HepG2 (cell line): ENCODE measurements at regions not wholly inside any gene's neighbourhood (a gene's known extent, or its start where the extent isn't known, plus 50 kb on each side); places are given as distances from the start of the nearest gene placed in this dataset.

ENCODE experiments used
- ATAC-seq: fragments of 200-7000 bp; cut with Tn5 transposase; 3 replicates; pipeline ENCODE4 v1.9.1; 2020; ENCODE audit warnings: mild to moderate bottlenecking, moderate library complexity
- BruUV-seq: library from RNA; stranded (reverse); fragments of 400-500 nt; replicated peaks from 2 replicates; lab custom pipeline; 2021; lab: Mats Ljungman, UMichigan
- CTCF ChIA-PET: fragments of 300-600 bp; formaldehyde crosslinking; extraction: SDS; loops from one replicate; lab custom pipeline; 2021; ENCODE audit warnings: low total read pairs, inconsistent platforms, low intra/inter-chr PET ratio; lab: Yijun Ruan, JAX
- POLR2A ChIA-PET: fragments of 350-600 bp; sonication (Branson Sonifier 250); formaldehyde crosslinking; loops from one replicate; lab custom pipeline; 2020; ENCODE audit warnings: antibody characterized with exemption, inconsistent platforms; lab: Yijun Ruan, JAX
- DNase-seq: peaks from one replicate; pipeline ENCODE4 v3.0.0-alpha.2; 2015; ENCODE audit warnings: low spot score
- FAIRE-seq: peaks from 3 replicates; lab custom pipeline; 2011; peaks lifted over from hg19 to GRCh38; lab: Jason Lieb, UNC
- H2AFZ ChIP-seq: one replicate; pipeline ENCODE4 v1.6.1; 2011; ENCODE audit warnings: low read length, inconsistent platforms
- H3K27ac ChIP-seq: fragments of 300-600 bp; 3 replicates; pipeline ENCODE4 v1.8.0; 2011; ENCODE audit warnings: mixed run types, mild to moderate bottlenecking, mixed read lengths, low read length, inconsistent platforms; ENCODE audit not compliant: insufficient read depth; ENCODE audit errors: extremely low read length
- H3K27me3 ChIP-seq, 2 experiments: fragments of 200-600 bp in 1 of 2; 2 replicates in 1 of 2; 3 replicates in 1 of 2; pipeline versions ENCODE4 v1.6.0 to v1.8.0; 2011; ENCODE audit warnings: low read length in 2 of 2, mild to moderate bottlenecking in 2 of 2, moderate library complexity in 2 of 2, inconsistent platforms in 1 of 2; ENCODE audit not compliant: insufficient read depth in 2 of 2, control insufficient read depth in 1 of 2
- H3K36me3 ChIP-seq, 2 experiments: fragments of 200-600 bp in 1 of 2; replicated peaks in 1 of 2; 2 replicates in 1 of 2; 3 replicates in 1 of 2; pipeline versions ENCODE4 v1.5.1 to v1.8.0; 2011; ENCODE audit warnings: low read length in 2 of 2, inconsistent platforms in 1 of 2; ENCODE audit not compliant: insufficient read depth in 2 of 2, control insufficient read depth in 1 of 2
- H3K4me1 ChIP-seq: 2 replicates; pipeline ENCODE4 v1.5.1; 2012; ENCODE audit warnings: low read length, inconsistent platforms; ENCODE audit not compliant: insufficient read depth
- H3K4me2 ChIP-seq: 2 replicates; pipeline ENCODE4 v1.6.0; 2011; ENCODE audit warnings: low read depth, low read length, inconsistent platforms
- H3K4me3 ChIP-seq, 3 experiments: fragments of 200-600 bp in 1 of 3; sonication (generic), shearing (Covaris generic) in 1 of 3; replicated peaks in 1 of 3; 2 replicates each; pipeline ENCODE4 v1.5.1; 2011 to 2016; ENCODE audit warnings: low read length in 3 of 3, inconsistent platforms in 2 of 3, low read depth in 2 of 3, mild to moderate bottlenecking in 2 of 3, control low read depth in 1 of 3, mixed read lengths in 1 of 3; ENCODE audit not compliant: insufficient read depth in 1 of 3
- H3K79me2 ChIP-seq: one replicate; pipeline ENCODE4 v1.6.1; 2011; ENCODE audit warnings: low read length, inconsistent platforms; ENCODE audit not compliant: insufficient read depth
- H3K9ac ChIP-seq: 2 replicates; pipeline ENCODE4 v1.6.0; 2011; ENCODE audit warnings: mild to moderate bottlenecking, low read depth, low read length, inconsistent platforms; ENCODE audit not compliant: insufficient read depth
- H3K9me3 ChIP-seq: 2 replicates; pipeline ENCODE4 v1.5.1; 2012; ENCODE audit warnings: mild to moderate bottlenecking, low read length
- H4K20me1 ChIP-seq: 2 replicates; pipeline ENCODE4 v1.6.0; 2011; ENCODE audit warnings: inconsistent platforms, mild to moderate bottlenecking, low read length, moderate library complexity; ENCODE audit not compliant: insufficient read depth
- GABPB1 ChIP-seq: IDR thresholded peaks from 2 replicates; pipeline ENCODE4 v1.6.1; 2016; ENCODE audit warnings: mild to moderate bottlenecking, missing genetic modification reagents, moderate library complexity, missing compliant biosample characterization
- MZF1 ChIP-seq: sonication (generic); formaldehyde crosslinking; IDR thresholded peaks from 2 replicates; pipeline ENCODE4 v1.8.1; 2023; ENCODE audit warnings: mild to moderate bottlenecking, missing genetic modification reagents, borderline replicate concordance
- NPAS2 ChIP-seq: sonication (generic); formaldehyde crosslinking; IDR thresholded peaks from 2 replicates; pipeline ENCODE4 v1.8.0; 2022; ENCODE audit warnings: mild to moderate bottlenecking, missing genetic modification reagents, borderline replicate concordance
- SP2 ChIP-seq: sonication (generic); formaldehyde crosslinking; IDR thresholded peaks from 2 replicates; pipeline ENCODE4 v1.5.1; 2020; ENCODE audit warnings: mild to moderate bottlenecking, missing genetic modification reagents
- SSRP1 ChIP-seq: IDR thresholded peaks from 2 replicates; pipeline ENCODE4 v1.6.1; 2016; ENCODE audit warnings: control low read depth
- ZBTB1 ChIP-seq: sonication (generic); formaldehyde crosslinking; IDR thresholded peaks from 2 replicates; pipeline ENCODE4 v1.4.0; 2020; ENCODE audit warnings: missing genetic modification reagents, borderline replicate concordance
- ZBTB20 ChIP-seq: sonication (generic); formaldehyde crosslinking; IDR thresholded peaks from 2 replicates; pipeline ENCODE4 v1.8.1; 2023; ENCODE audit warnings: missing genetic modification reagents, low read depth, mild to moderate bottlenecking, borderline replicate concordance
- ZFP37 ChIP-seq: sonication (generic); formaldehyde crosslinking; IDR thresholded peaks from 2 replicates; pipeline ENCODE4 v1.4.0; 2020; ENCODE audit warnings: missing genetic modification reagents, borderline replicate concordance
- ZNF350 ChIP-seq: sonication (generic); formaldehyde crosslinking; IDR thresholded peaks from 2 replicates; pipeline ENCODE4 v1.4.0; 2020; ENCODE audit warnings: mild to moderate bottlenecking, low read depth, missing genetic modification reagents, borderline replicate concordance
- ZNF713 ChIP-seq: sonication (generic); formaldehyde crosslinking; IDR thresholded peaks from 2 replicates; pipeline ENCODE4 v1.4.0; 2020; ENCODE audit warnings: mild to moderate bottlenecking, missing genetic modification reagents
- WGBS: methylation state at CpG from one replicate; pipeline ENCODE4 v1.1.6; 2017; ENCODE audit warnings: low lambda C conversion rate; 5-methylcytosine and 5-hydroxymethylcytosine counted together
- in situ Hi-C: cut with HindIII; loops from 2 replicates; pipeline ENCODE4 v1.10.0; 2017; ENCODE audit warnings: low pct_unique_long_range_greater_than_20kb; ENCODE audit not compliant: extremely low pct_ligation_motif_present
- intact Hi-C: fragments of 100-400 bp; cut with micrococcal nuclease; formaldehyde crosslinking; loops from one replicate; pipeline ENCODE4 v1.10.0; 2022; ENCODE audit not compliant: unreplicated experiment
- TF ChIP-seq, protein P1 (sequence below): sonication (generic); formaldehyde crosslinking; IDR thresholded peaks from 2 replicates; pipeline ENCODE4 v1.4.0; 2020; ENCODE audit warnings: missing genetic modification reagents, borderline replicate concordance
- TF ChIP-seq, protein P2 (sequence below): sonication (generic); formaldehyde crosslinking; conservative IDR thresholded peaks from 2 replicates; pipeline ENCODE4 v1.5.0; 2020; ENCODE audit warnings: missing genetic modification reagents
- TF ChIP-seq, protein P3 (sequence below): sonication (generic); formaldehyde crosslinking; IDR thresholded peaks from 2 replicates; pipeline ENCODE4 v1.4.0; 2020; ENCODE audit warnings: missing genetic modification reagents, low read depth, mild to moderate bottlenecking, borderline replicate concordance

DNA sequence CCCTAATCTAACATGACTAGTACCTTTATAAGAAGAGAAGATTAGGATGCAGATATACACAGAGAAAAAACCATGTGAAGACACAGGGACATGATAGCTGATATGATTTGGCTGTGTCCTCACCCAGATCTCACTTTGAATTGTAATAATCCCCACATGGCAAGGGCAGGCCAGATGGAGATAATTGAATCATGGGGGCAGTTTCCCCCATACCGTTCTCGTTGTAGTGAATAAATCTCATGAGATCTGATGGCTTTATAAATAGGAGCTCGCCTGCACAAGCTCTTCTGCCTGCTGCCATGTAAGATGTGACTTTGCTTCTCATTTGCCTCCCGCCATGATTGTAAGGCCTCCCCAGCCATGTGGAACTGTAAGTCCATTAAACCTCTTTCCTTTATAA lies 364.3 kb downstream of the FBXW7 start:
- 0 out of 5 replicates have a peak, but pooled peaks cover 0 to 4% of the 10 kb centered on the region in 2 experiments for H3K27me3 ChIP-seq
- H3K36me3 ChIP-seq = no peaks in the 10 kb centered on the region
- TF ChIP-seq NPAS2 (CRISPR knock-in tag) = no peak
- no peak for TF ChIP-seq ZNF350 (CRISPR knock-in tag)
- no peak for TF ChIP-seq ZBTB1 (CRISPR knock-in tag)
- no peak for TF ChIP-seq SSRP1 (CRISPR knock-in tag)
- no peak for TF ChIP-seq MZF1 (CRISPR knock-in tag)
- TF ChIP-seq ZNF713 (CRISPR knock-in tag) = no peak
- TF ChIP-seq ZFP37 = no peak
- no peak for TF ChIP-seq GABPB1 (CRISPR knock-in tag)
- TF ChIP-seq, protein P1, sequence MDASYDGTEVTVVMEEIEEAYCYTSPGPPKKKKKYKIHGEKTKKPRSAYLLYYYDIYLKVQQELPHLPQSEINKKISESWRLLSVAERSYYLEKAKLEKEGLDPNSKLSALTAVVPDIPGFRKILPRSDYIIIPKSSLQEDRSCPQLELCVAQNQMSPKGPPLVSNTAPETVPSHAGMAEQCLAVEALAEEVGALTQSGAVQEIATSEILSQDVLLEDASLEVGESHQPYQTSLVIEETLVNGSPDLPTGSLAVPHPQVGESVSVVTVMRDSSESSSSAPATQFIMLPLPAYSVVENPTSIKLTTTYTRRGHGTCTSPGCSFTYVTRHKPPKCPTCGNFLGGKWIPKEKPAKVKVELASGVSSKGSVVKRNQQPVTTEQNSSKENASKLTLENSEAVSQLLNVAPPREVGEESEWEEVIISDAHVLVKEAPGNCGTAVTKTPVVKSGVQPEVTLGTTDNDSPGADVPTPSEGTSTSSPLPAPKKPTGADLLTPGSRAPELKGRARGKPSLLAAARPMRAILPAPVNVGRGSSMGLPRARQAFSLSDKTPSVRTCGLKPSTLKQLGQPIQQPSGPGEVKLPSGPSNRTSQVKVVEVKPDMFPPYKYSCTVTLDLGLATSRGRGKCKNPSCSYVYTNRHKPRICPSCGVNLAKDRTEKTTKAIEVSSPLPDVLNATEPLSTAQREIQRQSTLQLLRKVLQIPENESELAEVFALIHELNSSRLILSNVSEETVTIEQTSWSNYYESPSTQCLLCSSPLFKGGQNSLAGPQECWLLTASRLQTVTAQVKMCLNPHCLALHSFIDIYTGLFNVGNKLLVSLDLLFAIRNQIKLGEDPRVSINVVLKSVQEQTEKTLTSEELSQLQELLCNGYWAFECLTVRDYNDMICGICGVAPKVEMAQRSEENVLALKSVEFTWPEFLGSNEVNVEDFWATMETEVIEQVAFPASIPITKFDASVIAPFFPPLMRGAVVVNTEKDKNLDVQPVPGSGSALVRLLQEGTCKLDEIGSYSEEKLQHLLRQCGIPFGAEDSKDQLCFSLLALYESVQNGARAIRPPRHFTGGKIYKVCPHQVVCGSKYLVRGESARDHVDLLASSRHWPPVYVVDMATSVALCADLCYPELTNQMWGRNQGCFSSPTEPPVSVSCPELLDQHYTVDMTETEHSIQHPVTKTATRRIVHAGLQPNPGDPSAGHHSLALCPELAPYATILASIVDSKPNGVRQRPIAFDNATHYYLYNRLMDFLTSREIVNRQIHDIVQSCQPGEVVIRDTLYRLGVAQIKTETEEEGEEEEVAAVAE = no peak
- no peak for TF ChIP-seq SP2
- TF ChIP-seq, protein P2, sequence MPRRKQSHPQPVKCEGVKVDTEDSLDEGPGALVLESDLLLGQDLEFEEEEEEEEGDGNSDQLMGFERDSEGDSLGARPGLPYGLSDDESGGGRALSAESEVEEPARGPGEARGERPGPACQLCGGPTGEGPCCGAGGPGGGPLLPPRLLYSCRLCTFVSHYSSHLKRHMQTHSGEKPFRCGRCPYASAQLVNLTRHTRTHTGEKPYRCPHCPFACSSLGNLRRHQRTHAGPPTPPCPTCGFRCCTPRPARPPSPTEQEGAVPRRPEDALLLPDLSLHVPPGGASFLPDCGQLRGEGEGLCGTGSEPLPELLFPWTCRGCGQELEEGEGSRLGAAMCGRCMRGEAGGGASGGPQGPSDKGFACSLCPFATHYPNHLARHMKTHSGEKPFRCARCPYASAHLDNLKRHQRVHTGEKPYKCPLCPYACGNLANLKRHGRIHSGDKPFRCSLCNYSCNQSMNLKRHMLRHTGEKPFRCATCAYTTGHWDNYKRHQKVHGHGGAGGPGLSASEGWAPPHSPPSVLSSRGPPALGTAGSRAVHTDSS (CRISPR knock-in tag) = no peak
- TF ChIP-seq, protein P3, sequence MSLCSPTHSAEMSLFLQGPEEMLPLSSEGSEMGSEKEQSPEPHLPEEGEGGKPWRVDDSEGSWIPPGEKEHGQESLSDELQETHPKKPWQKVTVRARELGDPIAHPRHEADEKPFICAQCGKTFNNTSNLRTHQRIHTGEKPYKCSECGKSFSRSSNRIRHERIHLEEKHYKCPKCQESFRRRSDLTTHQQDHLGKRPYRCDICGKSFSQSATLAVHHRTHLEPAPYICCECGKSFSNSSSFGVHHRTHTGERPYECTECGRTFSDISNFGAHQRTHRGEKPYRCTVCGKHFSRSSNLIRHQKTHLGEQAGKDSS (CRISPR knock-in tag) = no peak
- no peak for TF ChIP-seq ZBTB20 (CRISPR knock-in tag)
- CTCF ChIA-PET = no interaction called here
- ATAC-seq = no peak
- no peaks in the 10 kb centered on the region for H3K79me2 ChIP-seq
- H2AFZ ChIP-seq = no peak overlapping the region
- FAIRE-seq = no peak
- H3K9ac ChIP-seq = no peak overlapping the region
- H4K20me1 ChIP-seq = no peaks in the 10 kb centered on the region
- no TSS peak for BruUV-seq
- no peaks in the 10 kb centered on the region for H3K4me1 ChIP-seq
- intact Hi-C loops = no loop called here
- in situ Hi-C loops = no loop called here
- 18% methylated on average over 3 of the region's 4 CpGs for WGBS
- DNase-seq = no peak
- POLR2A ChIA-PET = no interaction called here
- no peak overlapping the region for H3K27ac ChIP-seq
- H3K4me2 ChIP-seq = no peak overlapping the region
- H3K4me3 ChIP-seq = no peak overlapping the region
- H3K9me3 ChIP-seq = no peaks in the 10 kb centered on the region
